Right renal cortex interstitium (tissue), 3 donors: ENCODE measurements at regions not wholly inside any gene's neighbourhood (a gene's known extent, or its start where the extent isn't known, plus 50 kb on each side); places are given as distances from the start of the nearest gene placed in this dataset.
"Not testable (repeated sequence)": the region's sequence is repeated elsewhere in the genome, so short reads cannot be mapped to it uniquely, and the experiment has no call there.

Experiments
- DNase-seq, 3 donors: peaks; one replicate each; pipeline ENCODE4 v3.0.0-alpha.2; 2013; ENCODE audit warnings: low read depth in 3 of 3, low spot score in 2 of 3

DNA sequence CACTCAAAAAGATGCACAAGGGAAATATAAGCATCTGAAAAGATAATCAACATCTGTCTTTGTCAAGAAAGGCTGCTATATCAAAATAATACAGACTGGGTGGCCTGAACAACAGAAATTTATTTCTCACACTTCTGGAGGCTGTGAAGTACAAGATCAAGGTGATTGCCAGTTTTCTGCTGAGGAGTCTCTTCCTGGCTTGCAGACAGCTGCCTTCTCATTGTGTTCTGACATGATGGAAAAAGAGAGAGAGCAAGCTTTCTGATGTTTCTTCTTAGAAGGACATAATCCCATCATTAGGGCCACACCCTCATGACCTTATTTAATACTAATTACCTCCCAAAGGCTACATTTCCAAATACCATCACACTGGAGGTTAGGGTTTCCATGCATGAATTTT, 1573.3 kb downstream of the SI start:
- no peak for DNase-seq

DNA sequence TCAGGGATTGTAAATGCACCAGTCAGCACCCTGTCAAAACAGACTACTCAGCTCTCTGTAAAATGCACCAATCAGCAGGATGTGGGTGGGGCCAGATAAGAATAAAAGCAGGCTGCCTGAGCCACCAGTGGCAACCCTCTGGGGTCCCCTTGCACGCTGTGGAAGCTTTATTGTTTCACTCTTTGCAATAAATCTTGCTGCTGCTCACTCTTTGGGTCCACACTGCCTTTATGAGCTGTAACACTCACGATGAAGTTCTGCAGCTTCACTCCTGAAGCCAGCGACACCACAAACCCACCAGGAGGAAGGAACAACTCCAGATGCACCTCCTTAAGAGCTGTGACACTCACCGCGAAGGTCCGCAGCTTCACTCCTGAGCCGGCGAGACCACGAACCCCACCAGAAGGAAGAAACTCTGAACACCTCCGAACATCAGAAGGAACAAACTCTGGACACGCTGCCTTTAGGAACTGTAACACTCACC, 1578.5 kb downstream of the SI start:
- not testable (repeated sequence) for DNase-seq

DNA sequence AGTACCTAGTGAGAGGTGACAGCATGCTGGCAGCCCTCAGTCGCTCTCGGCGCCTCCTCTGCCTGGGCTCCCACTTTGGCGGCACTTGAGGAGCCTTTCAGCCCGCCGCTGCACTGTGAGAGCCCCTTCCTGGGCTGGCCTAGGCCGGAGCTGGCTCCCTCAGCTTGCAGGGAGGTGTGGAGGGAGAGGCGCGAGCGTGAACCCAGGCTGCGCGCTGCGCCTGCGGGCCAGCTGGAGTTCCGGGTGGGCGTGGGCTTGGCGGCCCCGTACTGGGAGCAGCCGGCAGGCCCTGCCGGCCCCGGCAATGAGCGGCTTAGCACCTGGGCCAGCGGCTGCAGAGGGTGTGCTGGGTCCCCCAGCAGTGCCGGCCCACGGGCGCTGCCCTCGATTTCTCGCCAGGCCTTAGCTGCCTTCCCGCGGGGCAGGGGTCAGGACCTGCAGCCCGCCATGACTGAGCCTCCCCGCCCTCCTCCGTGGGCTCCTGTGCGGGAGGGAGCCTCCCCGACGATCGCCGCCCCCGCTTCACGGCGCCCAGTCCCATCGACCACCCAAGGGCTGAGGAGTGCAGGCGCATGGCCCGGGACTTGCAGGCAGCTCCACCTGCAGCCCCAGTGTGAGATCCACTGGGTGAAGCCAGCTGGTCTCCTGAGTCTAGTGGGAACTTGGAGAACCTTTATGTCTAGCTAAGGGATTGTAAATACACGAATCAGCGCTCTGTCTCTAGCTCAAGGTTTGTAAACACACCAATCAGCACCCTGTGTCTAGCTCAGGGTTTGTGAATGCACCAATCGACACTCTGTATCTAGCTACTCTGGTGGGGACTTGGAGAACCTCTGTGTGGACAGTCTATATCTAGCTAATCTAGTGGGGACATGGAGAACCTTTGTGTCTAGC, 1579.2 kb downstream of the SI start:
- not testable (repeated sequence) for DNase-seq

DNA sequence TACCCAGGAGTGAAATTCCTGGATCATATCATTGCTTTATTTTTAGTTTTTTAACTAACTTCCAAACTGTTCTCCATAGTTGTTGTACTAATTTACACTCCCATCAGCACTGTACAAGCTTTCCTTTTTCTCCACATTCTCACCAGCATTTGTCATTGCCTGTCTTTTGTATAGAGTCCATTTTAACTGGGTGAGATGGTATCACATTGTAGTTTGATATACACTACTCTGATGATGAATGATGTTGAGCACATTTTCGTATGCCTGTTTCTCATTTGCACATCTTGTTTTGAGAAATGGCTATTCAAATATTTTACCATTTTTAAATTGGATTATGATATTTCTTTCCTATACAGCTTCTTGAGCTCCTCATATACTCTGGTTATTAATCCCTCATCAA, 1586.6 kb downstream of the SI start:
- DNase-seq = no peak

DNA sequence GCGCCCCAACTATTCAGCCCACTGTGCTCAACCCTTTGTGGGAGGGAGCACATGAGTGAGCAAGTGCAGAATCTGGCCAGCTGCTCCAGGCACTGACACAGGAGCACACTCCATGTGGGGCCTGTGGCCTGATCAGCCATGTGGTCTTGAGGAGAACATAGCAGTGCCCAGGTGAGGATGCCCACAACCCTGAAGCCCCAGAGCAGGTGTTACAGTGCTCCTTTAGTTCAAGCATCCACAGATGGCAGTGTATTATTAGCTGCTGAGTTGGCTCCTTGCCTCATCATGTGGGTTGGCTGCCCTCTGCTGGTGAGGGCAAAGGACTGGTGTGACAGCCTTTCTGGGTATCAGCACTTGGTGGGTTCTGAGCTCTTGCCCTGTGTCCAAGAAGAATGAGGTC, 1588.2 kb downstream of the SI start:
- DNase-seq = no peak

GRCh38 chr3:163482695-163483094, 1595.6 kb downstream of the SI start:
- no peak for DNase-seq

- no peak for DNase-seq
Measured at GRCh38 chr3:163481738-163482137, 1596.6 kb downstream of the SI start.

- no peak for DNase-seq
Measured at GRCh38 chr3:163476179-163476578, 1602.1 kb downstream of the SI start.

- no peak for DNase-seq
Measured at GRCh38 chr3:163474766-163475165, 1603.5 kb downstream of the SI start.

GRCh38 chr3:163468531-163469335, 1609.6 kb downstream of the SI start:
- DNase-seq = no peak

DNA sequence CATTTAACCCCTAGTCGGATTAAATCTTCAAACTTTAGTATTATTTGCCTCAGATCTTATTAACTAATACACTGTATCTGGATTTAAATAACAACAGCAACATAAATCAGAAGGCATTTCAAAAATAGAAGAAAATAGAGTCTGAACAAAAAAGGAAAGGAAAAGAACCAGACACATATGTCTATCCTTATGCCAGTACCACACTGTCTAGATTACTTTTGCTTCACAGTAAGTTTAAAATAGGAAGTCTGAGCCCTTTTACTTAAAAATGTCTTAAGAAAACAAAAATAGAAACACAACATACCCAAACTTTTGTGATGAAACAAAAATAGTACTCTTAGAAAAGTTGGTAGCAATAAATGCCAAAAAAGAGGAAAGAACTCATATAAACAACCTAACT, 1615.8 kb downstream of the SI start:
- no peak for DNase-seq

DNA sequence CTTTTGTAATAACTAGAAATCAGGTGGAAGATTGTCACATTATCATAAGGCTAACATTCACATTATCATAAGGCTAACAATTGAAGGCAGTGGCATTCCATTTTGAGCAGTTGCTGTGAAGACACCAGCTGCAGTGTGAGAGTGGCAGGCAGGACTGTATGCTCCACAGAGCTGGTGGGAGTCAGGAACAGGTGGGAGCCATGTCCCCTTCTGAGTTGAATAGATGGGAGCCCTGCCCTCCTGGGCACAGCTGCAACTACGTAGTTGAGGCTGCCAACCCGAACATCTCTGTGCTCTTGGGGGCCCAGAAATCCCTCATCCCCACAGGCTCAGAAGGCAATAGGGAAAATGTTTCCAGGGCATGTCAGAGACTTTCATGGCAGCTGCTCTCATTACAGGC, 1627.6 kb downstream of the SI start:
- DNase-seq = no peak

DNA sequence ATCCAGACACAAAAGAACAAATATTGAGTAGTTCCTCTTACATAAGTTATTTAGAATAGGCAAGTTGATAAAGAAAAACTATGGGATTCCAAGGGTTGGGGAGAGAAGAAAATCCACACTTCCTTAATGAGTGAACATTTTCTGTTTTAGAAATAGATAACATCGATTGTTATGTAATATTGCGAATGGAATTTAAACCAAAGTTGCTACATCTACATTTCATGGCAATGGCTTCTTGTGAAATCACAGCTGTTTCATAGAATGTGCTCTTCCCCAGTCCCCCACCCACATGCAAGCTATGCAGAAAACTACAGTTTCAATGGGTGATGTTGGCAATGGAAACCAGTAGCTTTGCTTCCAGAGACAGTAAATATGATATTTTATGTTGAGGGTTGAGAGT, 1639.5 kb downstream of the SI start:
- no peak for DNase-seq

- DNase-seq = no peak
Measured at GRCh38 chr3:163422671-163423070, 1655.6 kb downstream of the SI start.

GRCh38 chr3:163391407-163392181, 1686.7 kb downstream of the SI start:
- no peak for DNase-seq

DNA sequence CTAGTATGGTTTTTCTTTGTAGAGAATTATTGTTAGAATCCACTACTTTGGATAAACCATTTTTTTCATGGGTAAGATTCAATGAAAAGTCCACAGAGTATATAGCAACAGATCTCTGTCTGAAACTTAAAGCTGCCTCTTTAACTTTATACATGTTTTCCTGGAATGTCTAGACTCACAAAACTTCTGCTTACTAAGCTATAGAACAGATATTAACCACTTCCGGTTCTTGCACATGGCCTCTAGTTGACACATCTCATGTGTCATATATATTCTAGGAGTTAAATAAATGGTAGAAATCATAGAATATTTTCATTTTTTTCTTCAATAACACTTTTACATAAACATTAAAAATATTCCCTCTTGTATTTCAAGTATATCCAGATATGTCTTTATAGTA, 1693.9 kb downstream of the SI start:
- no peak for DNase-seq

DNA sequence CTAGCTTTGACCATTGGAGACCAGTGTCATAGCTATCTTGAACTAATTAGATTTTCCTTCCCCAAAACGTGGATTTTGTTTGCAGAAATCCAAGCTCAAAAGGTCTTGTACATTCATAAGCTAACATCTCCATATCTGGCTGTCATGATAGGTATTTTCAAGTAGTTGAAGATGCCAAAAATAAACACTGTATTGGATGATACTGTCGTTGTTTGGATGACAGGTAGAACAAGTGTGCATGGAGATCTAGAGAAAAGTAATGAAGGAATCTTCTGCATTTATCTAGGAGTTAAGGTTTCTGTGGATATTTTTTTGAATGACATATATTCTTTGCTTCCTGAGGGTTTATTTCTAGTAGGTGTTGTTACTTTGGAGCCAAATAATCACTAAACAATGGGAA, 1696.1 kb downstream of the SI start:
- no peak for DNase-seq

- no peak for DNase-seq
Measured at GRCh38 chr3:163368168-163368567, 1710.1 kb downstream of the SI start.

- DNase-seq = no peak
Measured at GRCh38 chr3:163364717-163365116, 1713.6 kb downstream of the SI start.

DNA sequence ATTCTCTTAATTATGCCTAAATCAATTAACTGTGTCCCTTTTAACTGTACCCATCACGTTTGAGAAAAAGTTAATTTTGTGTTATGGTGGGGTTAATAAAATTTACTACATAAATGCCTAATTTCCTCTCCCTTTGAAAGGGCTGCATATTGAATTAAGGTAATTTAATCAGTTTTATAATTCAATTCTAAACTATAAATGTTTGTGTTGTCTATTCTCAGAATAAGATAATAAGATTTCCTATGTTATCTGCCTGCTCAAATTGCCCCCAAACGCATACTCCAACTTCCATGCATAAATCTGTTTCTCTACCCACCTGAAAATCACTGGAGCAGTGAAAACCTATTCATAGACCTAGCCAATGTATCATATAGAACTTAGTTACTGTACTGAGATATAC, 1716.1 kb downstream of the SI start:
- no peak for DNase-seq

DNA sequence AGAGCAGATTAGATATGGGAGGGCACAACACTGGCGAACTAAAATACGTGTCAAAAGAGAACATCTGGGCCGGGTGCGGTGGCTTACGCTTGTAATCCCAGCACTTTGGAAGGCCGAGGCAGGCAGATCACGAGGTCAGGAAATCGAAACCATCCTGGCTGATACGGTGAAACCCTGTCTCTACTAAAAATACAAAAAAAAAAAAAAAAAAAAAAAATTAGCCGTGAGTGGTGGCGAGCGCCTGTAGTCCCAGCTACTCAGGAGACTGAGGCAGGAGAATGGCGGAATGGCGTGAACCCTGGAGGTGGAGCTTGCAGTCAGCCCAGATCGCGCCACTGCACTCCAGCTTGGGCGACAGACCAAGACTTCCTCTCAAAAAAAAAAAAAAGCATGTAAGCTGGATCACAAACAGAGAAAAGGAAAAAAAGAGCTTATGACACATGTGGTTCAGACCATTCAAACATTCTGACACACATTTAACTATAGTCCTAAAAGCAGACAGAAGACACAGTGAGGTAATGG, 1716.9 kb downstream of the SI start:
- DNase-seq = not testable (repeated sequence)
